ENCODE measurements at regions not wholly inside any gene's neighbourhood (a gene's known extent, or its start where the extent isn't known, plus 50 kb on each side); places are given as distances from the start of the nearest gene placed in this dataset.

- no peak overlapping the region for H2AFZ ChIP-seq (ENCODE audit: low read length)
- H3K9me2 ChIP-seq (ENCODE audit: low read depth, low read length), result no peaks in the 10 kb centered on the region
- H3K9ac ChIP-seq (ENCODE audit: low read length), result no peak overlapping the region
- TF ChIP-seq EZH2 (IDR thresholded peaks at IDR 0.05; ENCODE audit: borderline replicate concordance, low read length) (no peak), CTCF (IDR thresholded peaks at IDR 0.05; ENCODE audit: low read length) (no peak)
- no peak overlapping the region for H3K4me2 ChIP-seq (ENCODE audit: low read length)
- no peaks in the 10 kb centered on the region for H3K27me3 ChIP-seq (ENCODE audit: insufficient read depth, low read length)
- H4K20me1 ChIP-seq (ENCODE audit: insufficient read depth, low read length), result no peaks in the 10 kb centered on the region
- no peaks in the 10 kb centered on the region for H3K36me3 ChIP-seq (ENCODE audit: insufficient read depth, low read length)
- H3K27ac ChIP-seq (ENCODE audit: low read depth, low read length, poor library complexity, severe bottlenecking), result no peak overlapping the region
- no peaks in the 10 kb centered on the region for H3K9me3 ChIP-seq (ENCODE audit: low read length)
- no peaks in the 10 kb centered on the region for H3K4me1 ChIP-seq (ENCODE audit: insufficient read depth, low read length, severe bottlenecking)
- no peaks in the 10 kb centered on the region for H3K79me2 ChIP-seq (ENCODE audit: insufficient read depth, low read length)
- H3K4me3 ChIP-seq (ENCODE audit: low read depth, low read length, poor library complexity, severe bottlenecking), result no peak overlapping the region
- H3F3A ChIP-seq (ENCODE audit: insufficient read depth, low read length), result no peaks in the 10 kb centered on the region
These were observed 137.8 kb upstream of the GYPC start for GRCh38 chr2:126518196-126518595.

GRCh38 chr2:126527836-126528490 is 128.0 kb upstream of the GYPC start:
- H3K36me3 ChIP-seq (ENCODE audit: insufficient read depth, low read length), result no peaks in the 10 kb centered on the region
- no peak overlapping the region for H3K9ac ChIP-seq (ENCODE audit: low read length)
- no peaks in the 10 kb centered on the region for H3F3A ChIP-seq (ENCODE audit: insufficient read depth, low read length)
- H3K79me2 ChIP-seq (ENCODE audit: insufficient read depth, low read length), result no peaks in the 10 kb centered on the region
- no peaks in the 10 kb centered on the region for H3K4me1 ChIP-seq (ENCODE audit: insufficient read depth, low read length, severe bottlenecking)
- TF ChIP-seq CTCF (IDR thresholded peaks at IDR 0.05; ENCODE audit: low read length) (peak; percentile 71), EZH2 (IDR thresholded peaks at IDR 0.05; ENCODE audit: borderline replicate concordance, low read length) (no peak)
- H4K20me1 ChIP-seq (ENCODE audit: insufficient read depth, low read length), result no peaks in the 10 kb centered on the region
- H3K4me2 ChIP-seq (ENCODE audit: low read length), result no peak overlapping the region
- H2AFZ ChIP-seq (ENCODE audit: low read length), result no peak overlapping the region
- H3K27ac ChIP-seq (ENCODE audit: low read depth, low read length, poor library complexity, severe bottlenecking), result no peak overlapping the region
- H3K27me3 ChIP-seq (ENCODE audit: insufficient read depth, low read length), result no peaks in the 10 kb centered on the region
- no peak overlapping the region for H3K4me3 ChIP-seq (ENCODE audit: low read depth, low read length, poor library complexity, severe bottlenecking)
- no peaks in the 10 kb centered on the region for H3K9me3 ChIP-seq (ENCODE audit: low read length)
- H3K9me2 ChIP-seq (ENCODE audit: low read depth, low read length), result no peaks in the 10 kb centered on the region

GRCh38 chr2:126531029-126531428 is 124.9 kb upstream of the GYPC start:
- Histone ChIP-seq H3K79me2 (ENCODE audit: insufficient read depth, low read length) (no peaks in the 10 kb centered on the region), H3K27me3 (ENCODE audit: insufficient read depth, low read length) (no peaks in the 10 kb centered on the region), H3K36me3 (ENCODE audit: insufficient read depth, low read length) (no peaks in the 10 kb centered on the region), H3K9ac (ENCODE audit: low read length) (no peak overlapping the region), H3F3A (ENCODE audit: insufficient read depth, low read length) (no peaks in the 10 kb centered on the region), H2AFZ (ENCODE audit: low read length) (no peak overlapping the region), H3K4me2 (ENCODE audit: low read length) (no peak overlapping the region), H3K27ac (ENCODE audit: low read depth, low read length, poor library complexity, severe bottlenecking) (no peak overlapping the region), H3K4me3 (ENCODE audit: low read depth, low read length, poor library complexity, severe bottlenecking) (no peak overlapping the region), H4K20me1 (ENCODE audit: insufficient read depth, low read length) (no peaks in the 10 kb centered on the region), H3K9me2 (ENCODE audit: low read depth, low read length) (no peaks in the 10 kb centered on the region), H3K9me3 (ENCODE audit: low read length) (no peaks in the 10 kb centered on the region), H3K4me1 (ENCODE audit: insufficient read depth, low read length, severe bottlenecking) (no peaks in the 10 kb centered on the region)
- no peak for TF ChIP-seq CTCF (IDR thresholded peaks at IDR 0.05; ENCODE audit: low read length)
